GM23248 (cell line): ENCODE measurements at regions not wholly inside any gene's neighbourhood (a gene's known extent, or its start where the extent isn't known, plus 50 kb on each side); places are given as distances from the start of the nearest gene placed in this dataset.

ENCODE experiments used
- DNase-seq: peaks from one replicate; pipeline ENCODE4 v3.0.0-alpha.2; 2015
- H2AFZ ChIP-seq: fragments of 200-600 bp; sonication (generic); 2 replicates; pipeline ENCODE4 v1.6.1; 2016; ENCODE audit warnings: antibody characterized with exemption
- H3F3A ChIP-seq: fragments of 200-600 bp; sonication (generic); 2 replicates; pipeline ENCODE4 v1.6.1; 2016; ENCODE audit warnings: mild to moderate bottlenecking, antibody characterized with exemption, mixed run types; ENCODE audit not compliant: insufficient read depth
- H3K27ac ChIP-seq: fragments of 200-600 bp; sonication (generic); 2 replicates; pipeline ENCODE4 v1.5.1; 2016; ENCODE audit warnings: mild to moderate bottlenecking
- H3K27me3 ChIP-seq: fragments of 200-600 bp; sonication (generic); replicated peaks from 2 replicates; pipeline ENCODE4 v1.6.1; 2016; ENCODE audit warnings: mild to moderate bottlenecking; ENCODE audit not compliant: insufficient read depth
- H3K36me3 ChIP-seq: fragments of 200-600 bp; sonication (generic); 2 replicates; pipeline ENCODE4 v1.6.1; 2016; ENCODE audit warnings: low read depth, mild to moderate bottlenecking
- H3K4me1 ChIP-seq: fragments of 200-600 bp; sonication (generic); 2 replicates; pipeline ENCODE4 v1.6.1; 2016; ENCODE audit warnings: mild to moderate bottlenecking; ENCODE audit not compliant: insufficient read depth
- H3K4me2 ChIP-seq: fragments of 200-600 bp; sonication (generic); one replicate; pipeline ENCODE4 v1.6.1; 2016; ENCODE audit warnings: mild to moderate bottlenecking; ENCODE audit not compliant: unreplicated experiment
- H3K4me3 ChIP-seq: fragments of 200-600 bp; sonication (generic); 2 replicates; pipeline ENCODE4 v1.5.1; 2016; ENCODE audit warnings: mild to moderate bottlenecking
- H3K79me2 ChIP-seq: fragments of 200-600 bp; sonication (generic); 2 replicates; pipeline ENCODE4 v1.6.1; 2016; ENCODE audit warnings: mild to moderate bottlenecking; ENCODE audit not compliant: insufficient read depth
- H3K9ac ChIP-seq: fragments of 200-600 bp; sonication (generic); 2 replicates; pipeline ENCODE4 v1.6.1; 2016; ENCODE audit warnings: mild to moderate bottlenecking
- H3K9me2 ChIP-seq: fragments of 200-600 bp; sonication (generic); 2 replicates; pipeline ENCODE4 v1.6.1; 2016; ENCODE audit warnings: mixed run types, mild to moderate bottlenecking, moderate library complexity; ENCODE audit not compliant: insufficient read depth
- H3K9me3 ChIP-seq: fragments of 200-600 bp; sonication (generic); one replicate; pipeline ENCODE4 v1.6.1; 2017; ENCODE audit warnings: low read depth
- H4K20me1 ChIP-seq: fragments of 200-600 bp; sonication (generic); 2 replicates; pipeline ENCODE4 v1.6.0; 2016; ENCODE audit not compliant: insufficient read depth
- EZH2 ChIP-seq: fragments of 200-600 bp; sonication (generic); IDR thresholded peaks from 2 replicates; pipeline ENCODE4 v1.6.1; 2018; ENCODE audit warnings: antibody characterized with exemption, mild to moderate bottlenecking; ENCODE audit not compliant: insufficient read depth, poor library complexity, severe bottlenecking
- EZH2phosphoT487 ChIP-seq: fragments of 200-600 bp; sonication (generic); IDR thresholded peaks from 2 replicates; pipeline ENCODE4 v1.6.1; 2018; ENCODE audit warnings: antibody characterized with exemption, moderate library complexity, mild to moderate bottlenecking, low read depth; ENCODE audit not compliant: insufficient read depth
- WGBS, 2 experiments: methylation state at CpG; one replicate each; pipeline ENCODE4 v1.1.6; 2015 to 2017; ENCODE audit warnings: low lambda C conversion rate in 2 of 2, low coverage in 1 of 2; ENCODE audit errors: missing lambda C conversion rate in 2 of 2; 5-methylcytosine and 5-hydroxymethylcytosine counted together
- in situ Hi-C: fragments of 300-500 bp; cut with MboI; formaldehyde crosslinking; loops from 2 replicates; pipeline ENCODE4 v1.15.0; 2020

DNA sequence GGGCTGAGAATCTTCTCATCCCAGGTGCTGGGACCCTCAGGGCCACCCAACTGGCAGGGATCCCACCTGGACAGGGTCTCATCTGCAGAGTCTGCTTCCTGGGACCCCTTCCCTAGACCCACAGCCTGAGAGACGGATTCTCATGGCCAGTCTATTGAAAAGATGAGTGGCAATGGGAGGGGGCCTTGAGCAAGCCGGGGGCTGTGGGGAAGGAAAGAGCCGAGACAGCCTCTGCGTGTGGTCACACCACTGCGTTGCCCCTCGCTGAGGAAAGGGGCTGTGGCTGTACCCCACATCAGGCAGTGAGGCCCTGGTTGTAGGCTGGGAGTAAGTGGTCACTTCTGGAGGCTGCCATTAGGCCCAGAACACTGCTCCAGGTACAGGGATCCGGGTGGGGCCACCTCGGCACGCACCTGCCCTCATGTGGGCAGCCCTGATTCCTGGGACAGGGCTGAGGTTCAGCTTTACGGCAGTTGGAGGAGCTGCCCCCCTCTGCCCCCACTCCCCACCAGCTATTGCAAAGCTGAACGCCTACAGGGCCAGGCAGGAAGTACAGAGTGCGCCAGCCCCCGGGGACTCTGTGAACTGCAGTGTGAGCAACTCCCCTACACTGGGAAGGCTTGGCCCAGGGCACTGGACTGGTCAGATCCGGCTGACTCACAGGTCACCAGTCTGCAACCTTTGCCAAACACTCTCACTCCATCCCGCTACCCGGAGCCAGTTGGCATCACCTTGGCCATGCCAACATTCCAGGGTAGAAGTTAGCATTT, 106.9 kb downstream of the RIPK4 start:
- Histone ChIP-seq H3K27me3 (no peaks in the 10 kb centered on the region), H3K9me2 (no peaks in the 10 kb centered on the region), H3F3A (no peaks in the 10 kb centered on the region), H3K36me3 (no peaks in the 10 kb centered on the region), H4K20me1 (no peaks in the 10 kb centered on the region), H2AFZ (no peak overlapping the region), H3K4me3 (no peak overlapping the region), H3K27ac (no peak overlapping the region), H3K9ac (no peak overlapping the region), H3K9me3 (no peaks in the 10 kb centered on the region), H3K4me1 (peaks cover 11% of the 10 kb centered on the region), H3K4me2 (no peak overlapping the region), H3K79me2 (no peaks in the 10 kb centered on the region)
- in situ Hi-C loops = no loop called here
- TF ChIP-seq EZH2 (no peak), EZH2phosphoT487 (no peak)
- peak; percentile 53 for DNase-seq
- WGBS, 2 experiments = 78 to 80% methylated on average over 16 of the region's 16 CpGs

DNA sequence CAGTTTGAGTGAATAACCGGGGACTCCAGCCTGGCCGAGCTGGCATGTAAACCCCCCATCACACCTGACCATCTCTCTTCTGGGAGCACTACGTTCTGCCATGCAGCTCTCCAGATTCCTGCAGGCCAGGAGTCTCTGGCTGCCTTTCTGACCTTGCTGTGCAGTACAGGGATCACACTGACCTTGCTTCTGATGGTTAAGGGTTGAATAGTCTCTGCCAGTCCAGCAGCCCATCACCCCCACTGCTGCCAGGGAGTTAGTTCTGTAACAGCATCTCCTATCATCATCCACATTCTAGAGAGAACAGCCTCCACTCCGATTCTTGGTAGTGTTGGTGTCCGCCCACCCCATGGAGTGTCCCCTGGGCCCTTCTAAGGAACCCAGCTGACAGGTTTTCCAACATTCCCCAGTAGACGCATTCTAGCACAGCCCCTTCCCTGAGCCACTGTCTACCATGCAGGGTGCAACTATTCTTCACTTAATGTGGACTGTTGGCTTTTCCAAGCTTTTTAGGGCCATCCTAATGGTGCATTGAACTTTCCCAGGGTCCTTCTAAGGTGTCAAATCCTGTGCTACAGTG, 109.8 kb downstream of the RIPK4 start:
- H4K20me1 ChIP-seq = no peaks in the 10 kb centered on the region
- no peak overlapping the region for H3K9ac ChIP-seq
- no peak overlapping the region for H3K27ac ChIP-seq
- in situ Hi-C loops = no loop called here
- peaks cover 17% of the 10 kb centered on the region for H3K4me1 ChIP-seq
- no peak overlapping the region for H2AFZ ChIP-seq
- H3K79me2 ChIP-seq = no peaks in the 10 kb centered on the region
- H3K4me3 ChIP-seq = no peak overlapping the region
- no peaks in the 10 kb centered on the region for H3K36me3 ChIP-seq
- TF ChIP-seq EZH2 (no peak), EZH2phosphoT487 (no peak)
- H3K9me2 ChIP-seq = no peaks in the 10 kb centered on the region
- WGBS, 2 experiments = 89 to 90% methylated on average over 6 of the region's 6 CpGs
- no peaks in the 10 kb centered on the region for H3K27me3 ChIP-seq
- H3F3A ChIP-seq = 0 out of 2 replicates have a peak, but pooled peaks cover 7% of the 10 kb centered on the region
- DNase-seq = no peak
- H3K9me3 ChIP-seq = no peaks in the 10 kb centered on the region
- no peak overlapping the region for H3K4me2 ChIP-seq

DNA sequence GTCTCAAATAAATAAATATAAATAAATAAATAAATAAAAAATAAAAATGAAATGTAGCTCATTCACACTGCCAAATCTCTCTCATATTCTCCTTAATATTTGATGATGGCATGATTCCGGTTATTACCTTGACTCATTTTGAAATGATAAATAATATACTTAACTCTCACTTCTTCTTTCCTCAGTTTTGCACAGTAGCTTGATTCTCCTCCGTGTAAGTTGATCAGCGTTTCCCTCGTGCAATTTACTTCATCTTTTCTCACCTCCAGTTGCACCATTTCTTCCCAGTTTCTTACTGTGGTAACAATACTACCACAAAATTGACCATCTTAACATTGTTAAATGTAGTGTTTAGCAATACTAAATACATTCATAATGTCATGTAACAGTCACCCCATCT, 111.6 kb downstream of the RIPK4 start:
- TF ChIP-seq EZH2phosphoT487 (no peak), EZH2 (no peak)
- in situ Hi-C loops = no loop called here
- 93 to 94% methylated on average over 4 of the region's 4 CpGs for whole genome bisulfite sequencing, 2 experiments

DNA sequence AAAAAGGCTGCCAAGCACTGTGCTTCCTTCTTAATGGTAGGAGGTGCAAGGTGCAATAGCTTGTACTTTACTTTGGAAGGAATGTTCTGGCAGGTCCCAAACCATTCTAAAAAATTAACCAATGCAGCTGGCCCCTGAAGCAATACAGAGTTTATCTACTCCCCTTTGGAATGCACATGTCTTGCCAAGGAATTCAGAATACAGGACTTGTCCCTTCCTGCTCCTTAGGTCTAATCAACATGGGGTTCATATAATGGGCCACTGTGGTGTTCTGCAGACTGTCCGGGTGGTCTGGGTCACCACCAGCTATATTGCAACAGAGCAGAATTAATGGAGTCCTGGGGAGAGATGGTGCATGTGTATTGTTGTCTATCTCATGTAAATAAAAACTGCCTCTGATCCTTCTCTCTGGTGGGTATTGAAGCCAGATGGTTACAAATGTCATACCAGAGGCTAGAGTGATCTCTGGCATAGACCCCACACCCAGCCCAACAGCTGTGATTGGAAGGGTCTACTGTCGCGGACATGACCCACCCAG, 112.8 kb downstream of the RIPK4 start:
- Histone ChIP-seq H3K4me1 (peaks cover 26% of the 10 kb centered on the region), H3K9me3 (no peaks in the 10 kb centered on the region), H3K79me2 (no peaks in the 10 kb centered on the region), H3K4me3 (no peak overlapping the region), H4K20me1 (no peaks in the 10 kb centered on the region), H3K27me3 (no peaks in the 10 kb centered on the region), H3F3A (peaks cover 10% of the 10 kb centered on the region), H2AFZ (no peak overlapping the region), H3K4me2 (peak overlapping the region; percentile 1), H3K36me3 (no peaks in the 10 kb centered on the region), H3K27ac (no peak overlapping the region), H3K9ac (no peak overlapping the region), H3K9me2 (no peaks in the 10 kb centered on the region)
- WGBS, 2 experiments = 14 to 22% methylated on average over 3 of the region's 3 CpGs
- in situ Hi-C loops = no loop called here
- peak; percentile 64 for DNase-seq
- TF ChIP-seq EZH2 (no peak), EZH2phosphoT487 (no peak)

More for the DNA sequence above, 111.6 kb downstream of the RIPK4 start:
- peaks cover 23% of the 10 kb centered on the region for H3K4me1 ChIP-seq
- no peak overlapping the region for H3K27ac ChIP-seq
- no peaks in the 10 kb centered on the region for H4K20me1 ChIP-seq
- H3F3A ChIP-seq = peaks cover 7% of the 10 kb centered on the region; the same call in 1 of the 2 replicates
- no peak overlapping the region for H2AFZ ChIP-seq
- no peak overlapping the region for H3K4me2 ChIP-seq
- no peak overlapping the region for H3K4me3 ChIP-seq
- H3K36me3 ChIP-seq = no peaks in the 10 kb centered on the region
- H3K9me3 ChIP-seq = no peaks in the 10 kb centered on the region
- no peaks in the 10 kb centered on the region for H3K79me2 ChIP-seq
- H3K9ac ChIP-seq = no peak overlapping the region
- H3K27me3 ChIP-seq = no peaks in the 10 kb centered on the region
- no peaks in the 10 kb centered on the region for H3K9me2 ChIP-seq
- DNase-seq = no peak
